GM19324 (cell line): ENCODE measurements at regions not wholly inside any gene's neighbourhood (a gene's known extent, or its start where the extent isn't known, plus 50 kb on each side); places are given as distances from the start of the nearest gene placed in this dataset.

Experiments used
- ATAC-seq: cut with Tn5 transposase; IDR thresholded peaks from one replicate; pipeline ENCODE4 v1.9.1; 2021; ENCODE audit warnings: mild to moderate bottlenecking, moderate library complexity; ENCODE audit not compliant: unreplicated experiment, low FRiP score

DNA sequence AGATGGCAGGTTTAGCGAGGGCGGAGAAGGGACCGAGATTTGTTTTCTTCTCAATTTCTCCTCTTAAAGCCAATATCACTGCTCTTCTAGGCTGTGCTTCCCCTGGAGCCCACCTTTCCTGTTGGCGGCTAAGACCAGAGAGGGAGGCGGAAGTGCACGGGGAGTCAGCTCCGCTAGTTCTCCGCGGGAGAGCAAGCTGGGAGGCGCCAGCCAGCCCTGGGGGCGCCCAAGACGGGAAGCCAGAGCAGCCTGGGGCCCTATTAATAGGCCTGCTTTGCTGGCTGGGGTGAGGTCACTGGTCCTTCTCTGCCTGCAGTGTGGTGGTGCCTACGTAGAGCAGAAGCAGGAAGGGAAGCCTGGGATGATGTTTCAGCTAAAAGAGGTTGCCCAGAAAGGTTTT is 61.6 kb downstream of the LSM5 start:
- ATAC-seq, result no peak

DNA sequence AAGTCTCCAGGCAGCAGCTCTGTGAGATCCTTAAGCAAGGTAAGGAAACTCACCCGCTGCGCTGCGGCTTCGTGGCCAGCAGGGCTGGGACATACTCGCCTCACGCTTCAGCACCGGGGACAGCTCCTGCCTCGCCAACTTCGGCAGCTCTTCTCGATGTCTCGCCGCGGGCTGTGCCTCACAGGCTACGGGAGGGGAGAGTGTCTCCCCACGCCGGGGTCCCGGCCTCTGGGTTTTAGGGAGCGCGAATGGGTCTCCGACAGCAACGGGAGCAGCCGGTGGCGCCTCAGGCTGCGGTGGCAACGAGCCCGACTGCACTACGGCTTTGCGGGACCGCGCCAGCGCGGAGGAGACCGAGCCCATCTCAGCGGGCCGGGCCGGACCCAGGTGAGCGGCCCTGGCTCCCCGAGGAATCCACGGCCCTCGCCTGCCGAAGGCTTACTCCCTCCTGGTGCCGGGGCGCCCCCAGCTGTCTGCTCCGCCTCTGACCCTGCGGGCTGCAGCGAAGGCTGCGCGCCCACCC is 62.4 kb downstream of the LSM5 start:
- ATAC-seq, result peak; percentile 76

DNA sequence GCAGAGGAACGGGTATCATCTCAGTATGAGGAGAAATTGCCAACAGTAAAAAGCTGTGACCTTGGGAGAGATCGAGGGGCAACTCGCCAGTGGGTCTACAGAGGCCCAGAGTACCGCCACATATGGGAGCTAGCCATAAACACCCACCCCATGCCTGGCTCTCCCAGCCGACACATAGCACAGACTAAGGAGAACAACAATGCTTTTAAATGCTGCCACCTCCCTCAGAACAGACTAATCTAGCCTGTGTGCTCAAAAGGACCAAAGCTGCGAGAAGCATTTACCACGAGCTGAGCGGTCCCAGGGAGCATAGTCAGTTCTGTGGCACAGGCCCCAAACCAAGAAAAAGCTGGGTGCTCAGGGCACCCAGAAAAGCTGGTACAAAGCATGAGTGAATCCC is 73.3 kb downstream of the LSM5 start:
- no peak for ATAC-seq

DNA sequence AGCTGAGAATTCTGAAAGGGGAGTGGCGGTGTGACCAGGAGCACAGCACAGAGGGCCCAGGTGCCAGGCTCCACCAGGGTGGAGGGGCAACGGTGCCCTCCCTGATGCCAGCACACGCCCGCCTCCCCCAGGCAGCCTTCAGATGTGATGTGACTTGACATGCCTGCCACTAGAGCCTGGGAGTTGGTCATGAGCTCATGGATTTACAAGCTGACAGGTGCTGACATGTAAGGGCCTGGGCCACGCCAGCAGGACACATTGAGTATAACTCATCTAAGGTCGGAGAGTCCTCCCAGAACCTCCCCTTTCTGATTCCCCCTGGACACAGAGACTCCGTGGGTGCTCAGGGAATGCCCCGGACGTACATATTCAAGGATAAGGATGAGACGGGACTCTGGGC is 74.2 kb downstream of the LSM5 start:
- ATAC-seq, result no peak

DNA sequence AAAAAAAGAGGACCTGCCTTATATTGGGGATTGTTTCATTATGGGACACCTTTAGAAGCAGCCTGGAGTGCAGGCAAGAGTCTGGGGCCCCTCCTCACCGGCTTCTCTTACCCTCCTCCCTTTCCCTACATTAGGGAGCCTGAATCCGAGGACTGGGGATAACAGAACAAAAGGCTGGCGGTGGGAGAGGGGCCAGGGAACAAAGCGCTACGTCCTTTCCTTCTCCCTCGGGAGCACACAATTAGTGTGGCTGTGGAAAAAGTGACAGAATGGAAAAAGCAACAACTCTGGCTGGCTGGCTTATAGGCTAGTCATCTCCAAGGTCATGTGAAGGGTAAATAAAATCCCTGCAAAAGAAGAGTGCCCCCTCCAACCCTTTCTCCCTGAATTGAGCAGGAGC is 74.7 kb downstream of the LSM5 start:
- ATAC-seq, result no peak

DNA sequence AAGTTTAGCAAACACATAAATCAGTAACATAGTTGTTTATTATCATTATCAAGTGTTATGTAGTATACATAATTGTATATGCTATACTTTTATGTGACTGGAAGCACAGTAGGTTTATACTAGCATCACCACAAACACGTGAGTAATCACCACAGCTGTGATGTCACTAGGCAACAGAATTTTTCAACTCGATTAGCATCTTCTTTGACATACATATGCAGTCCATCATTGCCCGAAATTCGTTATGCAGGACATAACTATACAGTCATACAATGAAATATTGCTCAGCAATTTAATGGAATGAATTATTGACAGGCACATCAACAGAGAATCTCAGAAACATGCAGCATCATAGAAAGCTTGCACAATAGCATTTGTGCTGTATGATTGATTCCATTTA is 77.7 kb downstream of the LSM5 start:
- ATAC-seq, result no peak

DNA sequence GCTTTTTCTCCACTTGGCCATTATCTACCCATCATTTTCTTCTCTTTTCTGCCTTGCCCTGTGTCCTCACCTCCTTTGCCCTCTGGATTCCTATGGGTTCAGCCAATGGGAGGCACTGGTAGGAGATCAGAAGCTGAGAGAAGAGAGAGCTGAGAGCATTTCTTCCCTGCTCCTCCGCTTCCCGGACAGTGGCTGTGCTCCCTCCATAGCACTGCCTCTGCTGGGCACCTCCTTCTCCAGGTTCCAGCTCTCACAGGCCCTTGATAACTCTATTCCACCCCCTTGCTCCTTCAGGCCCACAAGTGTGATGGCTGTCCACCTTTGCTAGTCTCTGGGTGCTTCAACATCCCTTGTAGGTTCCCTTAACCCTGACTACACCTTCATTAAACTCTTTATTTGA is 79.6 kb downstream of the LSM5 start:
- no peak for ATAC-seq

DNA sequence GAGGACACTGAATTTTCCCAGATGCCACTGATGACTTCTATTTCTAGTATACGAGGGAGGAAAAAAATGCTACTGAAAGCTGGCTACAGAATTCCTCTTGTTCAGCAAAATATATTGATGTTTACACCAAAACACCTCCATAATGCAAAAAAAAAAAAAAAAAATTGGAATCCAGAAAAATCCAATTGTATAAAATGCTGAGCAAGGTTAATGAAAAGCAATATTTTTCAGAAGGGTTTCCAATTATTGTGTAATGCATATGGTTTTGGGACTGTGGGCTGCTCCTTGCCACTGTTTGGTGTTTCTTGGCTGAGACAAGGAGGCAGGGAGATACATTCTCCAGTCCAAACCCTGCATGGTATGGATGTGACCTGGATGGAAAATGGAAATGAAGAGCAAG is 83.8 kb downstream of the LSM5 start:
- ATAC-seq, result no peak

DNA sequence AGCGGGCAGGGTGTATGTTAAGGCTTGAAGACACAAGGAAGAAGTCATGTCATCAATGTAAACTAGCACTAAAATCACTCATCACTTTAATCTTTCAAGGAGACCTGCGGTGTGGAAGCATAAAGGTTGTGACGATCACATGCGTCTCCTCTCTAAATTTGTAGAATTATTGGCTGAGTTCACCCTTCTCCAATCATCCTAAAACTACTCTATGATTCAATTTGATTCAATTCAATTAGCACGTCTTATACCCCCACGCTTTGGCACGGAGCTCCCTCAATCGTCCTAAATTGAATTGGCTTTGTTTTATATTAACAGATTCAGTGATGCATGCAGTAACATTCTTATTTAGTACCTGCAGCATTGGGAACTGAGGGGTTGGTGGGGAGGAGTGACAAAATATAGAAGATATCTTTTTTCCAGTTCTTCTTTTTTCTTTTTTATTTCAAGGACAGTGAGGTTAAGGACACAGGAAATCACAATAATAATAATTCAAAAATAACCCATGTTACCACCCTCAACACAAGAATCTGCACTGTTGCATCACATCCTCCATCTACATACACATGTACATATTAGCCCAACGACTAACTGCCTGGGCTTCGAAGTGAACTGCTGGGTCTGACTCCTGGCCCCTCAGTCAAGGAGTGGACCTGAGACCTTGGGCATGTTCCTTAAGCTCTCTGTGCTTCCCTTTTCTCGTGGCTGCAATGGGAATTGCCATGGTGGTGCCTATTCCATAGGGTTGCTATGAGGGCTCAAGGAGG is 86.5 kb downstream of the LSM5 start:
- ATAC-seq, result no peak

DNA sequence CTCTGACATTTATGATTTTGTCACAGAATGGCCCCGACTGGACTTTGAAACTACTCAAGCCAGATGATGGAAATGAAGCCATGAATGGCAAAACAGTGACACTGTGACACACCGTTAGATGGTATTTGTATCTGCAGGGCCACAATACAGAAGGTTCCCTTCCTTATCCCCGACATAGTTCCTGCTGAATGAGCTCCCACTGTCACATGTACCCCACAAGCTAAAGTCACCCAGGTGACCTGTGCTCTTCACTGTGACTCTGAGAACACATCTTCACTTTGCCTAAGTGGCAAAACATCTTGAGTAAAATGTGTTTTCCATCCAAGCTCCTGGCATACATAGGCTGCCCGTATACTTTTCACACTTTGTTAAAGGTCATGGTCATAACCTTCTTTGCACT is 89.5 kb downstream of the LSM5 start:
- no peak for ATAC-seq

DNA sequence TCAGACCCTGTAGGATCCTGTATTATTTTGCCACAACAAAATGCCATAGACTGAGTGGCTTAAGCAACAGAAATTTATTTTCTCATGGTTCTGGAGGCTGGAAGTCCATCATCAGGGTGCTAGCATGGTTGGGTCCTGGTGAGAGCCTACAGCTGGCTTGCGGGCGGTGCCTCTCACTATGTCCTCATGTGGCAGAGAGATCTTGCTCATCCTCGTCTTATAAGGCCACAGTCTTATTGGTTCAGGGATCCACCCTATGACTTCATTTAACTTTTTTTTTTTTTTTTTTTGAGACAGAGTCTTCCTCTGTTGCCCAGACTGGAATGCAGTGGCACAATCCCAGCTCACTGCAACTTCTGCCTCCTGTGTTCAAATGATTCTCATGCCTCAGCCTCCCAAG is 90.9 kb downstream of the LSM5 start:
- ATAC-seq, result no peak

DNA sequence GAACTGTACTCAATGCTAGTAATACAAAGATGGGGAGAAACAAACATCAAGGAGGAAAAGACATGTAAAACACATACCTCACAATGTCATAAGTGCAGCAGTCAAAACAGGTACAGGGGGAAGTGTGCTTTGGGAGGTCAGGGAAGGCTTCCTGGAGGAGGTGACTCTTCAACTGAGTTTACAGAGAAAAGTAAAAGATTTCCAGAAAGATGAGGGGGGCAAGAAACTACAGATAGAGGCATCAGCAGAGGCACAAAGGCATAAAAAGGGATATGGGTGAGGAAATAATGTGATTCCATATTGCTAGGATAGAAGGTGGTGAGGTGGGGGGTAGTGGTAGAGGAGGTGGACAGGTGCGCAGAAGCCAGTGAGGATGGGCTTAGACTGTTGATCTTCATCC is 95.0 kb downstream of the LSM5 start:
- ATAC-seq, result no peak

DNA sequence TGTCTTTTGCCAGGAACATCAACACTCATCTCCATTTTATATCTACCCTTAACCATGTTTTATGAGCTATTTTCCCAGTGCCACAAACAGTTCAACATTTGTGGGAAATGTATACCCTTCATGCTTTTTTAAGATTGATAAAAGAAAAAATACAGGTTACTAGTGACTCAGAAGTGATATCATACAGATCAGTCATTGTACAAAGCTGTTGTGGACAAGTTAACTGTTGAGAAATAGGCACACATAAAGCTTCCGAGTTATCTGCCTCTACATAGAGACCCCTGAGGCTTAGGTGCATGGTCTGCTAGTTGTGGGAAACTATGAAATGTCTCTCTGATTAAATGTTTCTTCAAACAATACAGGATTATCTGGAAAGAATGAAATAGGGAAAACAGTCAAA is 96.3 kb downstream of the LSM5 start:
- ATAC-seq, result no peak

DNA sequence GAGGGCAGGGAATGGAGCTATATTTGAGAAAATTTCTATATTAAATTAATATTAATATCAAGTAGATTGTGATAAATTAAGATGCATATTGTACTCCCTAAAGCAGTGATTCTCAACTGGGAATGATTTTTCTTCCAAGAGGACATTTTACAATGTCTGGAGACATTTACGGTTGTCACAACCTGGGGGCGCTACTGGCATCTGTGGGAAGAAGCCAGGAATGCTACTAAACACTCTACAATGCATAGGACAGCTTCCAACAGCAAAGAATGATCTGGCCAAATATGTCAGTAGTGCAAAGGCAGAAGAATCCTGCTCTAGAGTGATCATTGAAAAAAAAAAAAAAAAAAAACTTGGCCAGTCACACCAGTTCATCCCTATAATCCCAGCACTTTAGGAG is 100.0 kb downstream of the LSM5 start:
- ATAC-seq, result no peak

DNA sequence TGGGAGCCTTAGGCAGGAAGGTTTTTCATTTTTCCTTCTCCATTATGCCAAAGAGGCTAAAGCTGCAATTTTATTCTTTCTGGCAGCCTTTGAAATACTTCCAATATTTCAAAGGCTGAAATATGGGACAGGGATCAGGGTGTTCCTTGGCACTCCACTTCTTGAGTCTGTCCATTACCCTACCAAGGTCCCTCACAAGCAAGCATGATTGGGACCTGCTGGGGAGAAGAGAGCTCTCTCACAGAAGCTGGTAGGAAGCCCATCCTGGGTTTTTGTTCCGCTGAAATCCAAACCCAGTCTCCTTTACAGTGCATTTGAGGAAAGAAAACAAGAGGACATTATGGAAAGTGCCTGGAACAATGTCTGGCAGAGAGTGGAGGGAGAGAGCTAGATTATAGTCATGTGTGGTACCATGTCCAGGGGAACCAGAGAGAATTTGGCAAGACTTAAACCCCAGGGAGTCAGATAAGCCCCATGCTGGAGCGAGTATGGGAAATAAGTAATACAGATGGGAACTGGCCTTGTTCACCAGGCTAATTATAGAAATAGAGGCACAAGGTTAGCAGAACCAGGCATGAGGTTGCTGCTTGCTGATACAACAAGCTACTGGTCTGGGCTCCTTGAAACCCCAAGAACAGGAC is 104.7 kb downstream of the LSM5 start:
- ATAC-seq, result no peak

DNA sequence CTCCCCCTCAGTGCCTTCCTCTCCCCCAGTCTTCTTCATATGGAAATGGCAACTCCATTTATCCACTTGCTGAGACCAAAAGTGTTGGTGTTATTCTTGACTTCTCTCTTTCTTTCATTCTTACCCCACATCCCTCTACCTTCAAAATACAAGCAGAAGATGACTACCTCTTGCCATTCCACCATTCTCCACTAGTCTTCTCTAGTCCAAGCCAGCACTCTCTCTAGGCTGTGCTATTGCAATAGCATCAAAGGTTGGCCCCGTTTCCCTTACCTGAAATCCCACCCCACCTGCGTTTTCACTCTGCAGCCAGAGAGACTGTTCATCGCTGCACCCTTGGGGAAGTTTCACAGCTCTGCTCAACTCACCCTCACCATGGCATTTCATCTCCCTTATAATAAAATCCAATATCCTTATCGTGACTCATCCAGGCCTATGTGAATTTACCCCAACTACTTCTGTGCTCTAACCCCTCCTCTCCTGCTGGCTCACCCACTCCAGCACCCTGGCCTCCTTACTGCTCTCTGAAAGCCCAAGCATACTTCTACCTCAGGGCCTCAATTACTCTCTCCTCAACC is 109.1 kb downstream of the LSM5 start:
- no peak for ATAC-seq

DNA sequence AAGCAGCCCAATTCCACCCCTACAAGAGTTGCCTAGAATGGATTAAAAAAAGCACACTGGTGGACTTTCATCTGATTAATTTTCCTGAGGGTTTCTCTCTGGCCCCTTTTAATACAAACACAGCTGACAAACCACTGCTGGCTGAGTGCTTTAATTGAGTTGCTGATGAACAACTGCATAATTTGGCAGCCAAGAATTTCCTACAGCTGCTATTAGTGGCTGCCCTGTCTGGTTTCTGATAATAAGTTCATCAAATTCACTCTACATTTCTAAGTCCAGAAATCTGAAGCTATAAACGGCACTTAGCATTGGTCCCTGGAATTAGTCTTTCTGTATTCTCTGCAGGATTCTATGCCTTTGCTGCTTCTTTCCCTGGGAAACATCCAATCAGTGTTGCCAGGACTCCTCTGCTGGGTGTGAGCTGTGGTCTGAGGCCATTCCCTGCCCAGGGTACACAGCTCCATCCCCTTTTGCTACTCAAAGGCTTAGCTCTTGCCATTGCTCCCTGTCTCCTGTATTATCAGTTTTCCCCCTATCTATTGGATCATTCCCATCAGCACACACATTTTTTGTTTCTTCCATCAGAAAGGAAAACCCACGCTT is 110.6 kb downstream of the LSM5 start:
- no peak for ATAC-seq

DNA sequence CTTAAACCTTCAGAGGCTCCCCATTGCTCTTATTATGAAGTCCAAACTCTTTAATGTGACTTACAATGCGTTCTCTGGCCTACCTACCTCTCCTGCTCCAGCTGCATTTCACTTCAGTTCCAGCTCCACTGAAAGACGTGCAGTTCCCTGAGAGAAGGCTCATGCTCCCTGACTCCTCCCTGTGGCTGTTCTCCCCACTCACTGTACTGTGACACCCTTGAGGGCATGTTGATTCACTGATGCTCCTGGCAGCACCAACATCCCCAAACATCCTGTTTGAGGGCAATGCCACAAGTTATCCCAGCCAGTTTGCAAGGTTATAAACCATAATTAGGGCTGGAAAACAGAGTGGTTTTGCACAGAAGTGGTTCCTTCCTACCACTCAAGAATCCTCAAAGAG is 111.2 kb downstream of the LSM5 start:
- no peak for ATAC-seq

DNA sequence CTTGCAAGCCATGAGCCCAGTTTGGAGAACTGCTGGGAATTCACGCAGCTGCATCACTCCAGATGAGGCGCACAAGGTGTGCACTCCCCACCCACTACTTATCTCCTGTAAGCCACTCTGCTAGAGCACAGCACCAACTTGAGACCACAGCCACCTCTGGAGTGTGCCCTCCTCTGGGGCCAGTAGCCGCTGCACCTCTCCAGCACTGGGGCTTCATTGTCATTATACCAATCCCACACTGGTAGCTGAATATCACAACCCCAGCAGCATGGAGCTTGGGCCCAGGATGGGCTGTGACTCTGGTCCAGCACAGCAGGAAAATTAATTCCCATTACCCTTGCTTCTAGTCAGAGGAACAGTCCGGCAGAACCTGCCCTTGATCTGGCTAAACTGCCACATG is 125.6 kb downstream of the LSM5 start:
- ATAC-seq, result no peak

DNA sequence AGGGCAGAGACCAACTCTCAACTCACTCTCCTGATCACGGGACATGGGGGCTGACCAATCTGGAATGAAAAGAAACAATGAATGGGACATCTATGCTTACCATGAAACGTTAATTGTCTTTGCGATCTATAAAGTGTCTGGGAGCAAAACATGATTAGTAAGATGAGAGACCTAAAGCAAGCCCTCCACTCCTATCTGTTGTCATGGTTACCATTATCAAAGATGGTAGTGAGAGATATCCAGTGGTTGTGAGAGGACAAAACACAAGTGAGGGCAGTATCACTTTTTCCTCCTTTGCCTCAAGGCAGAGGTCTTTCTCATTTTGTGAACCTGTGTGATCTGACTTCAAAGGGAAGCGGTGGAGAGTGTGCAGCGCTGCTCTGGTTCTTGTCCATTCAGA is 130.1 kb downstream of the LSM5 start:
- ATAC-seq, result no peak

DNA sequence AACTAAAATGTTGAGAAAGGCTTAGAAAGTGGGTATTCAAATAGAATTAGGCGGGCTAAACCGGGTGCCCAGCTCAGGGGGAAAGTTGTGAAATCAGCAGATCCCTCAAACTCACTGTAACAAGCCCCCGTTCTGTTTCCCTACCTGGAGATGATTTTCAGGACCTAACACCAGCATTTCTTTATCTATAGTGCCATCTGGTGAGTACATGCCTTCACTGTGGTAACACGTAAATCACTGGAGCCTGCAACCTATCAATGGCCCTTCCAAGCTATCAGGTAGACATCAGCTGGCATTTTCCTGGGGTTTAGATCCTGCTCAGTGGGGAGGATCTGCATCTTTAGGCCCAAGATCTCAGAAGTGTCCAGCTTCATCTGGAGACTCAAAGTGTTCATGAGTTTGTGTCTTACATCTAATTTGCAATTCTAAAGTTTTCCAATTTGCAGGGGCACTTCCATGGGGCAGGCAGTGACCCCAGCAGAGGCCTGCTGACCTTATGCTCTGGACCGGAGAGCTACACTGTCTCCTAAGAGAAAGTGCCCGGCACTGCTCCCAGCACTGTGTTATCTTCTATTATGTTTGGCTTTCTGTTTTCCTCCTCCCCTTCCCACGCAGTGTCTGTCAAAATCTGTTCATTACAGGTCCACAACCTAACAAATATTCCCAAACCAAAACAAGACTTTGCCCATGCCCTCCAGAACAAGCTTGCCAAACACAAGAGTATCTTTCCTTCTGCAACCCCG is 132.5 kb downstream of the LSM5 start:
- no peak for ATAC-seq
